GM12878 (cell line): ENCODE measurements at regions not wholly inside any gene's neighbourhood (a gene's known extent, or its start where the extent isn't known, plus 50 kb on each side); places are given as distances from the start of the nearest gene placed in this dataset.

ENCODE experiments used
- ATAC-seq: fragments of 200-7000 bp; cut with Tn5 transposase; 3 replicates; pipeline ENCODE4 v1.9.1; 2020; ENCODE audit warnings: mild to moderate bottlenecking, moderate library complexity
- BruUV-seq: library from RNA; stranded (reverse); fragments of 400-500 nt; replicated peaks from 2 replicates; lab custom pipeline; 2021; lab: Mats Ljungman, UMichigan
- CTCF ChIA-PET: fragments of 300-600 bp; sonication (Branson Sonifier 250); formaldehyde crosslinking; extraction: SDS; loops from one replicate; lab custom pipeline; 2021; ENCODE audit warnings: inconsistent platforms; lab: Yijun Ruan, JAX
- POLR2A ChIA-PET: fragments of 350-600 bp; formaldehyde crosslinking; extraction: SDS; loops from one replicate; lab custom pipeline; 2021; ENCODE audit warnings: inconsistent platforms; lab: Charles Lee
- RAD21 ChIA-PET: fragments of 300-600 bp; sonication (Branson Sonifier 250); formaldehyde crosslinking; loops from one replicate; lab custom pipeline; 2023; ENCODE audit warnings: antibody characterized with exemption; ENCODE audit not compliant: unreplicated experiment; lab: Charles Lee
- SMC1A ChIA-PET: fragments of 300-600 bp; sonication (Branson Sonifier 250); formaldehyde crosslinking; loops from one replicate; lab custom pipeline; 2023; ENCODE audit not compliant: unreplicated experiment, uncharacterized antibody; lab: Charles Lee
- DNase-seq: peaks from one replicate; pipeline ENCODE4 v3.0.0-alpha.2; 2011; ENCODE audit warnings: low read depth, low spot score
- FAIRE-seq: peaks from 3 replicates; lab custom pipeline; 2011; peaks lifted over from hg19 to GRCh38; lab: Jason Lieb, UNC
- H2AFZ ChIP-seq: 2 replicates; pipeline ENCODE4 v1.6.0; 2011; ENCODE audit warnings: low read depth, low read length, control low read depth; ENCODE audit not compliant: control insufficient read depth
- H3K27ac ChIP-seq: 2 replicates; pipeline ENCODE4 v1.5.1; 2011; ENCODE audit warnings: control low read depth; ENCODE audit not compliant: control insufficient read depth, insufficient read depth
- H3K27me3 ChIP-seq, 2 experiments: replicated peaks in 1 of 2; 2 replicates each; pipeline versions ENCODE4 v1.6.0 to v1.6.1; 2011; ENCODE audit warnings: low read length in 1 of 2; ENCODE audit not compliant: control insufficient read depth in 2 of 2, insufficient read depth in 2 of 2
- H3K36me3 ChIP-seq, 2 experiments: 2 replicates each; pipeline ENCODE4 v1.5.1; 2011; ENCODE audit warnings: low read length in 1 of 2; ENCODE audit not compliant: control insufficient read depth in 2 of 2, insufficient read depth in 2 of 2
- H3K4me1 ChIP-seq: 2 replicates; pipeline ENCODE4 v1.6.1; 2011; ENCODE audit warnings: mild to moderate bottlenecking, low read length, moderate library complexity, mixed read lengths; ENCODE audit not compliant: control insufficient read depth, insufficient read depth
- H3K4me2 ChIP-seq: 2 replicates; pipeline ENCODE4 v1.6.0; 2011; ENCODE audit warnings: control low read depth; ENCODE audit not compliant: control insufficient read depth, insufficient read depth
- H3K4me3 ChIP-seq: fragments of 200-600 bp; sonication (generic); 2 replicates; pipeline ENCODE4 v1.5.1; 2016
- H3K79me2 ChIP-seq: 2 replicates; pipeline ENCODE4 v1.6.0; 2011; ENCODE audit warnings: low read length; ENCODE audit not compliant: control insufficient read depth, insufficient read depth
- H3K9ac ChIP-seq: 2 replicates; pipeline ENCODE4 v1.8.0; 2011; ENCODE audit warnings: low read length, control low read depth, mixed read lengths; ENCODE audit not compliant: control insufficient read depth, insufficient read depth
- H3K9me3 ChIP-seq: replicated peaks from 3 replicates; pipeline ENCODE4 v1.5.1; 2011; ENCODE audit warnings: mild to moderate bottlenecking, low read length; ENCODE audit not compliant: control insufficient read depth, insufficient read depth
- H4K20me1 ChIP-seq: 2 replicates; pipeline ENCODE4 v1.6.0; 2011; ENCODE audit not compliant: control insufficient read depth, insufficient read depth
- CREM ChIP-seq: IDR thresholded peaks from 2 replicates; pipeline ENCODE4 v1.6.1; 2014; ENCODE audit warnings: antibody characterized with exemption, low read depth
- CTCF ChIP-seq, 3 experiments: IDR thresholded peaks in 2 of 3; conservative IDR thresholded peaks in 1 of 3; 2 replicates each; pipeline ENCODE4 v1.5.1; 2011; ENCODE audit warnings: low read depth in 3 of 3, low read length in 3 of 3, mild to moderate bottlenecking in 3 of 3, control low read depth in 2 of 3, moderate library complexity in 2 of 3, inconsistent platforms in 1 of 3, mixed read lengths in 1 of 3; ENCODE audit not compliant: control insufficient read depth in 2 of 3, insufficient read depth in 1 of 3; ENCODE audit errors: extremely low read depth in 1 of 3
- NBN ChIP-seq: fragments of 450-650 bp; IDR thresholded peaks from 2 replicates; pipeline ENCODE4 v1.6.1; 2016
- SIN3A ChIP-seq: IDR thresholded peaks from 2 replicates; pipeline ENCODE4 v1.6.1; 2012; ENCODE audit warnings: low read depth, low read length, improper control_type of control experiment
- WGBS: methylation state at CpG from one replicate; pipeline ENCODE4 v1.1.6; 2016; ENCODE audit warnings: low lambda C conversion rate; ENCODE audit not compliant: insufficient replicate concordance, insufficient coverage; ENCODE audit errors: missing lambda C conversion rate; 5-methylcytosine and 5-hydroxymethylcytosine counted together
- in situ Hi-C: fragments of 300-500 bp; cut with MboI; formaldehyde crosslinking; loops from 9 replicates; pipeline ENCODE4 v1.14.3; 2018; ENCODE audit warnings: mixed read lengths
- intact Hi-C: fragments of 100-400 bp; cut with micrococcal nuclease; formaldehyde crosslinking; loops from one replicate; pipeline ENCODE4 v1.14.2; 2022; ENCODE audit not compliant: unreplicated experiment

GRCh38 chr4:170400361-170400760, 310.6 kb upstream of the AADAT start:
- Histone ChIP-seq H3K27ac (no peak overlapping the region), H3K79me2 (no peaks in the 10 kb centered on the region), H2AFZ (no peak overlapping the region), H3K4me1 (no peaks in the 10 kb centered on the region), H4K20me1 (no peaks in the 10 kb centered on the region), H3K36me3 (no peaks in the 10 kb centered on the region), H3K9me3 (no peaks in the 10 kb centered on the region), H3K27me3 (no peaks in the 10 kb centered on the region), H3K4me2 (no peak overlapping the region), H3K4me3 (no peak overlapping the region), H3K9ac (no peak overlapping the region)
- ChIA-PET RAD21 (interaction anchor here (1.1 kb wide), 1 partner anchor 100 kb away, joined by 3 read pairs; no protein-coding TSS in a partner anchor), SMC1A (interaction anchor here (0.7 to 1.6 kb wide), 2 partner anchors 61 to 139 kb away, joined by 4 to 5 read pairs; no protein-coding TSS in a partner anchor), POLR2A (no interaction called here), CTCF (interaction anchor here (0.6 to 2.7 kb wide), 4 partner anchors 53 to 140 kb away, joined by 3 to 14 read pairs (median 4); no protein-coding TSS in a partner anchor)
- FAIRE-seq (no peak), ATAC-seq (peak; percentile 87), DNase-seq (no peak)
- intact Hi-C loops (no loop called here), in situ Hi-C loops (no loop called here)
- BruUV-seq, result no TSS peak
- TF ChIP-seq NBN, result 0 out of 2 replicates have a peak, but pooled peaks have one; percentile 32
- TF ChIP-seq CTCF (IDR thresholded peaks at IDR 0.05 in 2 of 3, conservative IDR thresholded peaks at IDR 0.05 in 1 of 3; ENCODE audit: control insufficient read depth in 2 of 3, extremely low read depth in 1 of 3, insufficient read depth in 1 of 3, low read depth in 3 of 3, low read length in 3 of 3), result peak in 1 of 3 experiments; percentile 1; a peak in 2 of 6 replicates
- TF ChIP-seq CREM, result no peak
- no peak for TF ChIP-seq SIN3A
- 0% methylated on average over 1 of the region's 1 CpG for WGBS
